IMR-90 (cell line): ENCODE measurements at regions not wholly inside any gene's neighbourhood (a gene's known extent, or its start where the extent isn't known, plus 50 kb on each side); places are given as distances from the start of the nearest gene placed in this dataset.

Source experiments
- ATAC-seq: fragments of 200-7000 bp; cut with Tn5 transposase; 2 replicates; pipeline ENCODE4 v1.9.1; 2020; ENCODE audit warnings: low read depth, mild to moderate bottlenecking, moderate library complexity
- BruUV-seq: library from RNA; stranded (reverse); fragments of 400-500 nt; replicated peaks from 2 replicates; lab custom pipeline; 2021; lab: Mats Ljungman, UMichigan
- CTCF ChIA-PET: fragments of 300-600 bp; formaldehyde crosslinking; extraction: SDS; loops from one replicate; lab custom pipeline; 2021; ENCODE audit warnings: antibody characterized with exemption; lab: Yijun Ruan, JAX
- POLR2A ChIA-PET: fragments of 300-600 bp; sonication (Branson Sonifier 250); formaldehyde crosslinking; loops from one replicate; lab custom pipeline; 2022; ENCODE audit warnings: antibody characterized with exemption; ENCODE audit not compliant: unreplicated experiment; lab: Charles Lee
- DNase-seq: peaks from one replicate; pipeline ENCODE4 v3.0.0; 2013
- H2AFZ ChIP-seq: replicated peaks from 2 replicates; pipeline ENCODE3; 2013; ENCODE audit warnings: low read length, mild to moderate bottlenecking; ENCODE audit not compliant: poor library complexity
- H2AK5ac ChIP-seq: 2 replicates; pipeline ENCODE4 v1.6.1; 2013; ENCODE audit warnings: low read depth, low read length, inconsistent platforms
- H2AK9ac ChIP-seq: replicated peaks from 2 replicates; pipeline ENCODE3; 2013; ENCODE audit warnings: mild to moderate bottlenecking, low read depth, low read length, moderate library complexity; ENCODE audit not compliant: poor library complexity
- H2BK120ac ChIP-seq: 2 replicates; pipeline ENCODE4 v1.6.1; 2013; ENCODE audit warnings: low read depth, low read length, inconsistent platforms
- H2BK15ac ChIP-seq: 3 replicates; pipeline ENCODE4 v1.6.1; 2013; ENCODE audit warnings: low read depth, low read length, inconsistent platforms
- H2BK20ac ChIP-seq: 2 replicates; pipeline ENCODE4 v1.6.1; 2013; ENCODE audit warnings: low read depth, mild to moderate bottlenecking, inconsistent platforms, low read length, moderate library complexity
- H2BK5ac ChIP-seq: 2 replicates; pipeline ENCODE4 v1.6.1; 2013; ENCODE audit warnings: mild to moderate bottlenecking, low read depth, low read length, inconsistent platforms; ENCODE audit not compliant: poor library complexity, severe bottlenecking
- H3K14ac ChIP-seq: replicated peaks from 2 replicates; pipeline ENCODE4 v1.6.1; 2013; ENCODE audit warnings: low read depth, low read length, inconsistent platforms
- H3K18ac ChIP-seq: 2 replicates; pipeline ENCODE4 v1.6.1; 2013; ENCODE audit warnings: low read depth, low read length, control low read depth
- H3K23ac ChIP-seq: 2 replicates; pipeline ENCODE4 v1.6.1; 2013; ENCODE audit warnings: low read depth, low read length, inconsistent platforms
- H3K27ac ChIP-seq: 2 replicates; pipeline ENCODE4 v1.5.1; 2013; ENCODE audit warnings: mild to moderate bottlenecking, control low read depth, low read length; ENCODE audit not compliant: insufficient read depth
- H3K27me3 ChIP-seq: 2 replicates; pipeline ENCODE4 v1.6.1; 2013; ENCODE audit warnings: low read length; ENCODE audit not compliant: control insufficient read depth, insufficient read depth
- H3K36me3 ChIP-seq: 2 replicates; pipeline ENCODE4 v1.6.1; 2013; ENCODE audit warnings: low read length, mixed read lengths; ENCODE audit not compliant: control insufficient read depth, insufficient read depth
- H3K4ac ChIP-seq: 2 replicates; pipeline ENCODE4 v1.6.1; 2013; ENCODE audit warnings: low read depth, low read length, inconsistent platforms
- H3K4me1 ChIP-seq: 2 replicates; pipeline ENCODE4 v1.6.1; 2013; ENCODE audit warnings: low read length, mixed read lengths; ENCODE audit not compliant: control insufficient read depth, insufficient read depth
- H3K4me2 ChIP-seq: 2 replicates; pipeline ENCODE4 v1.6.1; 2013; ENCODE audit warnings: low read depth, mild to moderate bottlenecking, control low read depth, low read length, moderate library complexity
- H3K4me3 ChIP-seq: 2 replicates; pipeline ENCODE4 v1.5.1; 2013; ENCODE audit warnings: low read depth, mild to moderate bottlenecking, control low read depth, low read length, moderate library complexity; ENCODE audit not compliant: insufficient read depth
- H3K56ac ChIP-seq: 2 replicates; pipeline ENCODE4 v1.6.1; 2013; ENCODE audit warnings: low read length, inconsistent platforms; ENCODE audit not compliant: insufficient read depth; ENCODE audit errors: extremely low read depth
- H3K79me1 ChIP-seq, 2 experiments: 2 replicates each; pipeline ENCODE4 v1.6.1; 2013; ENCODE audit warnings: low read length in 2 of 2, inconsistent platforms in 1 of 2, low read depth in 1 of 2
- H3K9ac ChIP-seq: 2 replicates; pipeline ENCODE4 v1.6.1; 2013; ENCODE audit warnings: low read depth, low read length, control low read depth
- H3K9me1 ChIP-seq: 2 replicates; pipeline ENCODE4 v1.6.1; 2013; ENCODE audit warnings: low read length, inconsistent platforms; ENCODE audit not compliant: insufficient read depth
- H3K9me3 ChIP-seq: 2 replicates; pipeline ENCODE4 v1.6.1; 2013; ENCODE audit warnings: low read length; ENCODE audit not compliant: control insufficient read depth, insufficient read depth
- H4K20me1 ChIP-seq: 2 replicates; pipeline ENCODE4 v1.6.1; 2013; ENCODE audit warnings: low read length, inconsistent platforms; ENCODE audit not compliant: insufficient read depth
- H4K5ac ChIP-seq: 2 replicates; pipeline ENCODE4 v1.6.1; 2013; ENCODE audit warnings: mild to moderate bottlenecking, low read depth, low read length, control low read depth
- H4K8ac ChIP-seq, 2 experiments: 2 replicates each; pipeline ENCODE4 v1.6.1; 2013; ENCODE audit warnings: low read depth in 2 of 2, low read length in 2 of 2, control low read depth in 1 of 2, inconsistent platforms in 1 of 2
- H4K91ac ChIP-seq: 2 replicates; pipeline ENCODE4 v1.6.1; 2013; ENCODE audit warnings: low read depth, low read length, inconsistent platforms; ENCODE audit not compliant: insufficient read depth
- BHLHE40 ChIP-seq: fragments of 150-350 bp; IDR thresholded peaks from 2 replicates; pipeline ENCODE4 v1.6.1; 2016; ENCODE audit warnings: mild to moderate bottlenecking, low read depth, low read length
- CEBPB ChIP-seq: IDR thresholded peaks from 2 replicates; pipeline ENCODE4 v1.6.1; 2012; ENCODE audit warnings: low read depth, low read length, improper control_type of control experiment
- CHD1 ChIP-seq: IDR thresholded peaks from 2 replicates; pipeline ENCODE4 v1.6.1; 2012; ENCODE audit warnings: low read depth, low read length, improper control_type of control experiment
- CTCF ChIP-seq: conservative IDR thresholded peaks from 2 replicates; pipeline ENCODE4 v1.5.1; 2012; ENCODE audit warnings: mild to moderate bottlenecking, low read depth, low read length, improper control_type of control experiment
- ELK1 ChIP-seq: fragments of 150-350 bp; IDR thresholded peaks from 2 replicates; pipeline ENCODE4 v1.6.1; 2016; ENCODE audit warnings: low read depth, mild to moderate bottlenecking, low read length, moderate library complexity, borderline replicate concordance
- FOS ChIP-seq: fragments of 150-350 bp; IDR thresholded peaks from 2 replicates; pipeline ENCODE4 v1.6.1; 2016; ENCODE audit warnings: low read depth, low read length
- MAFK ChIP-seq: IDR thresholded peaks from 2 replicates; pipeline ENCODE4 v1.6.1; 2012; ENCODE audit warnings: low read depth, low read length, improper control_type of control experiment
- MAZ ChIP-seq: IDR thresholded peaks from 2 replicates; pipeline ENCODE4 v1.6.1; 2012; ENCODE audit warnings: low read depth, mild to moderate bottlenecking, low read length, improper control_type of control experiment, moderate library complexity, borderline replicate concordance
- MXI1 ChIP-seq: IDR thresholded peaks from 2 replicates; pipeline ENCODE4 v1.6.1; 2012; ENCODE audit warnings: low read depth, mild to moderate bottlenecking, low read length, moderate library complexity, borderline replicate concordance
- NFE2L2 ChIP-seq: fragments of 150-350 bp; IDR thresholded peaks from 2 replicates; pipeline ENCODE4 v1.6.1; 2016; ENCODE audit warnings: low read depth, mild to moderate bottlenecking, low read length
- POLR2A ChIP-seq: IDR thresholded peaks from 2 replicates; pipeline ENCODE4 v1.6.1; 2012; ENCODE audit warnings: mild to moderate bottlenecking, low read depth, low read length
- RAD21 ChIP-seq: IDR thresholded peaks from 2 replicates; pipeline ENCODE4 v1.6.1; 2012; ENCODE audit warnings: low read length, improper control_type of control experiment
- RCOR1 ChIP-seq: IDR thresholded peaks from 2 replicates; pipeline ENCODE4 v1.6.1; 2012; ENCODE audit warnings: mild to moderate bottlenecking, low read length, improper control_type of control experiment; ENCODE audit not compliant: insufficient replicate concordance
- RFX5 ChIP-seq: IDR thresholded peaks from 2 replicates; pipeline ENCODE4 v1.8.0; 2012; ENCODE audit warnings: low read depth, mild to moderate bottlenecking, low read length, moderate library complexity
- SMC3 ChIP-seq: fragments of 150-350 bp; IDR thresholded peaks from 2 replicates; pipeline ENCODE4 v1.6.1; 2016; ENCODE audit warnings: low read depth, mild to moderate bottlenecking, antibody characterized with exemption, low read length, moderate library complexity
- WGBS, 2 experiments: methylation state at CpG; one replicate each; pipeline versions ENCODE4 v1.1.5 to v1.1.7; 2013; ENCODE audit warnings: missing lambda C conversion rate in 2 of 2; ENCODE audit not compliant: insufficient read length in 1 of 2; ENCODE audit errors: extremely low coverage in 2 of 2; 5-methylcytosine and 5-hydroxymethylcytosine counted together
- dilution Hi-C: fragments of 300-500 bp; cut with HindIII; formaldehyde crosslinking; loops from one replicate; pipeline ENCODE4 v1.14.3; 2018; ENCODE audit warnings: low sequenced_read_pairs; ENCODE audit not compliant: unreplicated experiment
- in situ Hi-C: fragments of 300-500 bp; cut with MboI; formaldehyde crosslinking; loops from 3 replicates; pipeline ENCODE4 v1.14.3; 2019; ENCODE audit warnings: low sequenced_read_pairs, inconsistent platforms, mixed read lengths
- intact Hi-C: fragments of 100-400 bp; cut with micrococcal nuclease; formaldehyde crosslinking; loops from 2 replicates; pipeline ENCODE4 v1.10.0; 2022
- TF ChIP-seq, protein P1 (sequence below): fragments of 150-350 bp; IDR thresholded peaks from 2 replicates; pipeline ENCODE4 v1.6.1; 2017; ENCODE audit warnings: mild to moderate bottlenecking, antibody characterized with exemption, low read length, low read depth

DNA sequence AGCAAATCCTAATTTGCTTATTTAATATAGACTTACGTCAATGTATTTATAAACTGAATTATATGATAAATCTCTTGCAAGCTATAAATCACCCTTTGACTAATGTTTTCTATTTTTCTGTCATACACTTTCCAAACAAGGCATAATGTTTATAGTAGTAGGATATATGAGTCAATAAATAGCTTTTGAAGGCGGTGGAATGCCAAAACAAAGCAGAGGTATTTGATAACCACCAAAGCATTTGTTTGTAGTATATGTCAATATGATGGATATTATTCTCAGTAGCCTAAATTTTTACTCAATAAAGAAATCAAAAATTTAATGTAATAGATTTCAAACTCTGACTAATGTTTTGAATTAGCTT lies 1354.6 kb downstream of the HACE1 start:
- dilution Hi-C loops (no loop called here), intact Hi-C loops (no loop called here), in situ Hi-C loops (no loop called here)
- WGBS, 2 experiments: no CpG with 5 or more reads among the region's 2 CpGs
- no peak overlapping the region for H2BK5ac ChIP-seq
- no peak overlapping the region for H3K23ac ChIP-seq
- POLR2A ChIA-PET: no interaction called here
- no peaks in the 10 kb centered on the region for H4K20me1 ChIP-seq
- H3K79me1 ChIP-seq: no peaks in the 10 kb centered on the region
- H3K18ac ChIP-seq: no peak overlapping the region
- no peak overlapping the region for H3K27ac ChIP-seq
- H2AK5ac ChIP-seq: no peak overlapping the region
- ATAC-seq (no peak), DNase-seq (no peak)
- TF ChIP-seq SMC3 (no peak), MAZ (no peak), NFE2L2 (no peak), POLR2A (no peak), FOS (no peak), ELK1 (no peak), MXI1 (no peak), MAFK (no peak), BHLHE40 (no peak), CHD1 (no peak), RFX5 (no peak), CTCF (no peak), RAD21 (no peak), RCOR1 (no peak), CEBPB (no peak)
- TF ChIP-seq, protein P1, sequence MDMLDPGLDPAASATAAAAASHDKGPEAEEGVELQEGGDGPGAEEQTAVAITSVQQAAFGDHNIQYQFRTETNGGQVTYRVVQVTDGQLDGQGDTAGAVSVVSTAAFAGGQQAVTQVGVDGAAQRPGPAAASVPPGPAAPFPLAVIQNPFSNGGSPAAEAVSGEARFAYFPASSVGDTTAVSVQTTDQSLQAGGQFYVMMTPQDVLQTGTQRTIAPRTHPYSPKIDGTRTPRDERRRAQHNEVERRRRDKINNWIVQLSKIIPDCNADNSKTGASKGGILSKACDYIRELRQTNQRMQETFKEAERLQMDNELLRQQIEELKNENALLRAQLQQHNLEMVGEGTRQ: no peak
- no peaks in the 10 kb centered on the region for H3K4me1 ChIP-seq
- H4K8ac ChIP-seq: no peak overlapping the region
- no peak overlapping the region for H3K56ac ChIP-seq
- H4K91ac ChIP-seq: no peak overlapping the region
- no peak overlapping the region for H2AFZ ChIP-seq
- no peaks in the 10 kb centered on the region for H3K36me3 ChIP-seq
- no peaks in the 10 kb centered on the region for H3K9me1 ChIP-seq
- no peak overlapping the region for H2BK15ac ChIP-seq
- no peak overlapping the region for H2AK9ac ChIP-seq
- H2BK20ac ChIP-seq: no peak overlapping the region
- CTCF ChIA-PET: no interaction called here
- H3K27me3 ChIP-seq: no peaks in the 10 kb centered on the region
- no peak overlapping the region for H3K4me2 ChIP-seq
- no peak overlapping the region for H3K4ac ChIP-seq
- peaks cover 3% of the 10 kb centered on the region; the same call in 1 of the 2 replicates for H3K9me3 ChIP-seq
- H3K14ac ChIP-seq: no peak overlapping the region
- no peak overlapping the region for H2BK120ac ChIP-seq
- H3K9ac ChIP-seq: no peak overlapping the region
- H4K5ac ChIP-seq: no peak overlapping the region
- no TSS peak for BruUV-seq
- H3K4me3 ChIP-seq: no peak overlapping the region
